Left ventricle myocardium inferior (tissue), 1 donor: ENCODE measurements at regions not wholly inside any gene's neighbourhood (a gene's known extent, or its start where the extent isn't known, plus 50 kb on each side); places are given as distances from the start of the nearest gene placed in this dataset.

Experiments
- DNase-seq: peaks from one replicate; pipeline ENCODE4 v3.0.0-alpha.2; 2020
- H3K27ac ChIP-seq: fragments of 200-600 bp; replicated peaks from 2 replicates; pipeline ENCODE4 v1.8.0; 2021
- H3K27me3 ChIP-seq: fragments of 200-600 bp; 2 replicates; pipeline ENCODE4 v1.8.0; 2021; ENCODE audit warnings: low read depth
- H3K36me3 ChIP-seq: fragments of 200-600 bp; 2 replicates; pipeline ENCODE4 v1.8.0; 2021
- H3K4me1 ChIP-seq: fragments of 200-600 bp; 2 replicates; pipeline ENCODE4 v1.8.0; 2021
- H3K4me3 ChIP-seq: fragments of 200-600 bp; 2 replicates; pipeline ENCODE4 v1.8.0; 2021; ENCODE audit warnings: mild to moderate bottlenecking, moderate library complexity
- H3K9me3 ChIP-seq: fragments of 200-600 bp; replicated peaks from 2 replicates; pipeline ENCODE4 v1.8.0; 2021
- intact Hi-C: fragments of 100-400 bp; cut with micrococcal nuclease; formaldehyde crosslinking; loops from one replicate; pipeline ENCODE4 v1.11.0; 2022
- TF ChIP-seq, protein P1 (sequence below): fragments of 200-600 bp; IDR thresholded peaks from 2 replicates; pipeline ENCODE4 v1.8.0; 2021; ENCODE audit warnings: antibody characterized with exemption, mild to moderate bottlenecking, borderline replicate concordance
- donor health status: DM: no; HTN: yes; CAD: no; lungs with severe emphysema.

DNA sequence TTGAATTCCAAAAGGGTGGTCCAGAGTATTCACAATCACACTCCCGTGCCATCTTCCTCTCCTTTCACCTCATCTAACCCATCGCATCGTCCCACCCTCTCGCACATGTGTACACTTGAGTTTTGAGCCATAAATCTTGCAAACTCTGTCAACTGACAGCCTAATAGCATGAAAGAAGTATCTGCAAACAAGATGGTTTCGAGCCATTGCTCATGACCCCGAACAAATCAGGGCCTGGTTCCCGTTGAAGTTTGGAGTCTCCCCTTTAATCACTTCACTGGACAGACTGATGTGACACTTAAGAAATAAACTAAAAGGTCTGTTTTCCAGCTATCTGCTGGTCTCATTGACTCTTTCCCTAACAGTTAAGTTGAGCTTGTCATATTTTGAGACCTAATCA, 223.6 kb upstream of the SOX5 start:
- H3K27ac ChIP-seq = no peak overlapping the region
- intact Hi-C loops = no loop called here
- no peak overlapping the region for H3K4me3 ChIP-seq
- DNase-seq = no peak
- no peaks in the 10 kb centered on the region for H3K36me3 ChIP-seq
- no peaks in the 10 kb centered on the region for H3K27me3 ChIP-seq
- TF ChIP-seq, protein P1, sequence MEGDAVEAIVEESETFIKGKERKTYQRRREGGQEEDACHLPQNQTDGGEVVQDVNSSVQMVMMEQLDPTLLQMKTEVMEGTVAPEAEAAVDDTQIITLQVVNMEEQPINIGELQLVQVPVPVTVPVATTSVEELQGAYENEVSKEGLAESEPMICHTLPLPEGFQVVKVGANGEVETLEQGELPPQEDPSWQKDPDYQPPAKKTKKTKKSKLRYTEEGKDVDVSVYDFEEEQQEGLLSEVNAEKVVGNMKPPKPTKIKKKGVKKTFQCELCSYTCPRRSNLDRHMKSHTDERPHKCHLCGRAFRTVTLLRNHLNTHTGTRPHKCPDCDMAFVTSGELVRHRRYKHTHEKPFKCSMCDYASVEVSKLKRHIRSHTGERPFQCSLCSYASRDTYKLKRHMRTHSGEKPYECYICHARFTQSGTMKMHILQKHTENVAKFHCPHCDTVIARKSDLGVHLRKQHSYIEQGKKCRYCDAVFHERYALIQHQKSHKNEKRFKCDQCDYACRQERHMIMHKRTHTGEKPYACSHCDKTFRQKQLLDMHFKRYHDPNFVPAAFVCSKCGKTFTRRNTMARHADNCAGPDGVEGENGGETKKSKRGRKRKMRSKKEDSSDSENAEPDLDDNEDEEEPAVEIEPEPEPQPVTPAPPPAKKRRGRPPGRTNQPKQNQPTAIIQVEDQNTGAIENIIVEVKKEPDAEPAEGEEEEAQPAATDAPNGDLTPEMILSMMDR = no peak
- H3K4me1 ChIP-seq = no peaks in the 10 kb centered on the region
- H3K9me3 ChIP-seq = no peaks in the 10 kb centered on the region

DNA sequence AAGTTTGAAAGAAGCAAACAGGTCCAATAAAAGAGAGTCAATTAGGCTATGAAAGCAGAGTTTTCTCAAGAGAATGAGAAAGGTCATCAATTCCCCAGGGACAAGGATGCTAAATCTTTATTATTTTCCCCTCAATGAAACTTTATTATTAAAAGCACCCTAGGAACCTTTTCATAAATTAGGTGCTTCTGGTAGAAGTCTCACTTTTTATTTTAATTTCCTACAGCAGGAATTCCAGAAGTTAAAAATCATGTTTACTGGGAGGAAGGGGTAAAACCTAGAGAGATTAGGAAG, 223.2 kb upstream of the SOX5 start:
- Histone ChIP-seq H3K4me3 (no peak overlapping the region), H3K9me3 (no peaks in the 10 kb centered on the region)
- TF ChIP-seq, protein P1 = no peak

DNA sequence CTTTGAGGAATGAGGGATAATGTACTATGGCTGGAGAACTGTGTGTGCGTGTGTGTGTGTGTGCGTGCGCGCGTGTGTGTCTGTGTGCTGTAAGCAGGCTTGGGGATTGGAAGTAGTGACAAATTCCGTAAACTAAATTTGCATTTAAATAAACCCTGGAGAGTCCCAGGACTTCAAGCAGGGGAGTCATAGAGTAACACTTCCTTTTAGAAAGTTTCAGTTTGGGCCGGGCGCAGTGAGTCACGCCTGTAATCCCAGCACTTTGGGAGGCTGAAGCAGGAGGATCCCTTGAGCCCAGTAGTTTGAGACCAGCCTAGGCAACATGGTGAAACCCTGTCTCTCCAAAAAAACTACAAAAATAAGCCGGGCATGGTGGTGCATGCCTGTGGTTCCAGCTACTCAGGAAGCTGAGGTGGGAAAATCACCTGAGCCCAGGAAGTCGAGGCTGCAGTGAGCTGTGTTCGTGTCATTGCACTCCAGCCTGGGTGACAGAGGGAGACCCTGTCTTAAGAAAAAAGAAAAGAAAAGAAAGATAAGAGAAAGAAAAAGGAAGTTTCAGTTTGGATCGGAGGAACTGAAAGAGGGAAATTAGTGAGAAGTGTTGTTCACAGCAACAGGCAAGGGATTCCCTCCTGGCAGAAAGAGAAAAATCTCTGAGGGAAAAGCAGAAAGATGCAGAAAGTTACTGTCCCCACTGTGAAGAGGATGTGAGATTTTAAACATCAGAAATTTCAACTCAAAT, 222.7 kb upstream of the SOX5 start:
- intact Hi-C loops = no loop called here
- Histone ChIP-seq H3K4me1 (no peaks in the 10 kb centered on the region), H3K36me3 (no peaks in the 10 kb centered on the region), H3K9me3 (no peaks in the 10 kb centered on the region), H3K27me3 (no peaks in the 10 kb centered on the region), H3K4me3 (no peak overlapping the region), H3K27ac (no peak overlapping the region)
- DNase-seq = no peak
- TF ChIP-seq, protein P1 = no peak

More for the DNA sequence above, 223.2 kb upstream of the SOX5 start:
- Histone ChIP-seq H3K36me3 (no peaks in the 10 kb centered on the region), H3K4me1 (no peaks in the 10 kb centered on the region), H3K27me3 (no peaks in the 10 kb centered on the region), H3K27ac (no peak overlapping the region)
- DNase-seq = no peak
- intact Hi-C loops = no loop called here

DNA sequence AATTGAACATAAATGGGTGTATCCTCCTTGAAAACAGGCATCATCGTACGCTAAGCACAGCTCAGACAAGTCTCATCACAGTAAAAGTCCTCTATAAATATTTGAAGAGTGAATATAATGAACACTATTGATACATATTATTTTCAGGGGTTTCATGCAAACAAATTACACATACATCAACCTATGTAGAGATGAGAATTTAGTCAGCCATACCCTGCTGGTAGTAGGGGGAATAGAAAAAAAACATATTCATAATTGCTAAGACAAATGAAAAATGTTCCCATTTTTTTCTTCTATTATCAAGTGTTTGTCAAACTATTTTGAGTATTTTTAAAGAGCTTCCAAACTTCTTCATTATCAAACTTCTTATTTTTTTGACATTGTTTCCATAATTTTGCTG, 205.6 kb upstream of the SOX5 start:
- H3K4me3 ChIP-seq = no peak overlapping the region
- no peaks in the 10 kb centered on the region for H3K9me3 ChIP-seq
- intact Hi-C loops = no loop called here
- no peaks in the 10 kb centered on the region for H3K4me1 ChIP-seq
- H3K27ac ChIP-seq = no peak overlapping the region
- TF ChIP-seq, protein P1 = no peak
- no peak for DNase-seq
- H3K27me3 ChIP-seq = no peaks in the 10 kb centered on the region
- no peaks in the 10 kb centered on the region for H3K36me3 ChIP-seq

DNA sequence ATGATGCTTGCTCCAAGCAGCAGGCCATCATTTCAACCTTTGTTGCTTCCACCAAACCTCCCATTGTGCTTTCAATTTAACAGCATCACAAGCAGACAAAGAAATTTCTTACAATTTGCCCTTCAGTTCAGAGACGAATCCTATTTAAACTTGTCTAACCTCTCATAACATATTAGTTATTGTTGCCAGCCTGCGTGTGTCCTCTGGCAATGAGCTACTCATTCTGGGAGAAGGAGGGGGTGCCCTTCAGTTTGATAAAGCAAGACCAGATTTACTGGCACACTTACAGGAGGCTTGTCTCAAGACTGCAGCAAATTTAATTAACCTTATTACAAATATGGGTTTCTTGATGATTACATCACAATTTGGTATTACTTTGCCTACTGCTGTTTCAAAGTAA, 203.6 kb upstream of the SOX5 start:
- TF ChIP-seq, protein P1 = no peak

More for the DNA sequence above, 203.6 kb upstream of the SOX5 start:
- Histone ChIP-seq H3K4me1 (no peaks in the 10 kb centered on the region), H3K36me3 (no peaks in the 10 kb centered on the region), H3K9me3 (no peaks in the 10 kb centered on the region), H3K27me3 (no peaks in the 10 kb centered on the region), H3K4me3 (no peak overlapping the region), H3K27ac (no peak overlapping the region)
- intact Hi-C loops = no loop called here
- no peak for DNase-seq
